BJ (cell line): ENCODE measurements at regions not wholly inside any gene's neighbourhood (a gene's known extent, or its start where the extent isn't known, plus 50 kb on each side); places are given as distances from the start of the nearest gene placed in this dataset.

ENCODE experiments used
- CTCF ChIA-PET: fragments of 350-600 bp; formaldehyde crosslinking; extraction: SDS; loops from one replicate; lab custom pipeline; 2021; ENCODE audit warnings: antibody characterized with exemption, inconsistent platforms; lab: Yijun Ruan, JAX
- POLR2A ChIA-PET: fragments of 300-600 bp; sonication (Branson Sonifier 250); formaldehyde crosslinking; extraction: SDS; loops from one replicate; lab custom pipeline; 2021; ENCODE audit warnings: antibody characterized with exemption; lab: Charles Lee
- DNase-seq: peaks from one replicate; pipeline ENCODE4 v3.0.0-alpha.2; 2011; ENCODE audit warnings: low read depth
- H3K27me3 ChIP-seq: 2 replicates; pipeline ENCODE4 v1.6.0; 2011; ENCODE audit warnings: low read length; ENCODE audit not compliant: control insufficient read depth, insufficient read depth
- H3K36me3 ChIP-seq: 2 replicates; pipeline ENCODE4 v1.5.1; 2011; ENCODE audit warnings: low read length; ENCODE audit not compliant: control insufficient read depth, insufficient read depth
- H3K4me3 ChIP-seq: 2 replicates; pipeline ENCODE4 v1.5.1; 2011; ENCODE audit warnings: low read depth, mild to moderate bottlenecking, control low read depth, low read length
- CTCF ChIP-seq: IDR thresholded peaks from 2 replicates; pipeline ENCODE4 v1.5.1; 2011; ENCODE audit warnings: low read depth, mild to moderate bottlenecking, control low read depth, inconsistent platforms, low read length, moderate library complexity; ENCODE audit not compliant: insufficient read depth

- ChIA-PET CTCF (no interaction called here), POLR2A (no interaction called here)
- H3K27me3 ChIP-seq, result no peaks in the 10 kb centered on the region
- no peak for TF ChIP-seq CTCF
- H3K4me3 ChIP-seq, result no peak overlapping the region
- no peaks in the 10 kb centered on the region for H3K36me3 ChIP-seq
- DNase-seq, result no peak
Measured at GRCh38 chr4:30262379-30262778, 457.8 kb upstream of the PCDH7 start.

- no peak for TF ChIP-seq CTCF
- CTCF ChIA-PET, result no interaction called here
- POLR2A ChIA-PET, result no interaction called here
Measured at GRCh38 chr4:30264465-30264864, 455.7 kb upstream of the PCDH7 start.

GRCh38 chr4:30265716-30266115, 454.5 kb upstream of the PCDH7 start:
- H3K27me3 ChIP-seq, result no peaks in the 10 kb centered on the region
- POLR2A ChIA-PET, result no interaction called here
- no peak for TF ChIP-seq CTCF
- CTCF ChIA-PET, result no interaction called here
- no peaks in the 10 kb centered on the region for H3K36me3 ChIP-seq
- no peak overlapping the region for H3K4me3 ChIP-seq
- no peak for DNase-seq

More at GRCh38 chr4:30264465-30264864, 455.7 kb upstream of the PCDH7 start:
- H3K36me3 ChIP-seq, result no peaks in the 10 kb centered on the region
- no peaks in the 10 kb centered on the region for H3K27me3 ChIP-seq
- H3K4me3 ChIP-seq, result no peak overlapping the region
- DNase-seq, result no peak

- POLR2A ChIA-PET, result no interaction called here
- DNase-seq, result no peak
- no peaks in the 10 kb centered on the region for H3K27me3 ChIP-seq
- H3K36me3 ChIP-seq, result no peaks in the 10 kb centered on the region
- CTCF ChIA-PET, result no interaction called here
- TF ChIP-seq CTCF, result no peak
- H3K4me3 ChIP-seq, result no peak overlapping the region
Measured at GRCh38 chr4:30268370-30268769, 451.8 kb upstream of the PCDH7 start.

- H3K36me3 ChIP-seq, result no peaks in the 10 kb centered on the region
- ChIA-PET POLR2A (no interaction called here), CTCF (no interaction called here)
- no peak for TF ChIP-seq CTCF
- no peaks in the 10 kb centered on the region for H3K27me3 ChIP-seq
- H3K4me3 ChIP-seq, result no peak overlapping the region
- DNase-seq, result no peak
Measured at GRCh38 chr4:30269850-30270249, 450.3 kb upstream of the PCDH7 start.
